CD14-positive monocyte (primary cell): ENCODE measurements at regions not wholly inside any gene's neighbourhood (a gene's known extent, or its start where the extent isn't known, plus 50 kb on each side); places are given as distances from the start of the nearest gene placed in this dataset.

Source experiments
- DNase-seq, 3 donors: peaks; one replicate each; pipeline ENCODE4 v3.0.0-alpha.2; 2011 to 2022
- H2AFZ ChIP-seq: 2 replicates; pipeline ENCODE4 v1.6.0; 2012; ENCODE audit warnings: mild to moderate bottlenecking, low read depth, low read length, inconsistent platforms; ENCODE audit not compliant: insufficient read depth, poor library complexity, severe bottlenecking
- H3K27ac ChIP-seq, 2 donors: 1 replicate in 1 of 2; 2 replicates in 1 of 2; pipeline ENCODE4 v1.5.1; 2012 to 2013; ENCODE audit warnings: low read length in 2 of 2, control low read depth in 1 of 2, inconsistent platforms in 1 of 2, low read depth in 1 of 2, mild to moderate bottlenecking in 1 of 2
- H3K27me3 ChIP-seq, 2 donors: one replicate each; pipeline versions ENCODE4 v1.6.0 to v1.6.1; 2011 to 2013; ENCODE audit warnings: low read length in 2 of 2; ENCODE audit not compliant: control insufficient read depth in 2 of 2, insufficient read depth in 2 of 2
- H3K36me3 ChIP-seq, 2 donors: replicated peaks in 1 of 2; 1 replicate in 1 of 2; 2 replicates in 1 of 2; pipeline versions ENCODE4 v1.5.1 to v1.6.1; 2012 to 2013; ENCODE audit warnings: low read length in 2 of 2, control low read depth in 1 of 2, inconsistent platforms in 1 of 2, mild to moderate bottlenecking in 1 of 2; ENCODE audit not compliant: insufficient read depth in 2 of 2, control insufficient read depth in 1 of 2
- H3K4me1 ChIP-seq, 2 donors: 1 replicate in 1 of 2; 2 replicates in 1 of 2; pipeline versions ENCODE4 v1.5.1 to v1.6.1; 2012 to 2013; ENCODE audit warnings: low read length in 2 of 2, control low read depth in 1 of 2, inconsistent platforms in 1 of 2, mild to moderate bottlenecking in 1 of 2, moderate library complexity in 1 of 2; ENCODE audit not compliant: insufficient read depth in 2 of 2, control insufficient read depth in 1 of 2
- H3K4me2 ChIP-seq: replicated peaks from 2 replicates; pipeline ENCODE3; 2012; ENCODE audit warnings: low read length, moderate library complexity, mild to moderate bottlenecking; ENCODE audit not compliant: poor library complexity, severe bottlenecking; ENCODE audit errors: extremely low read depth
- H3K4me3 ChIP-seq, 3 experiments: fragments of 200-600 bp in 1 of 3; sonication (generic) in 1 of 3; replicated peaks in 1 of 3; 1 replicate in 2 of 3; 2 replicates in 1 of 3; pipeline ENCODE4 v1.5.1; 2011 to 2013; ENCODE audit warnings: low read length in 3 of 3, mild to moderate bottlenecking in 3 of 3, control low read depth in 2 of 3, low read depth in 2 of 3, inconsistent platforms in 1 of 3, moderate library complexity in 1 of 3
- H3K79me2 ChIP-seq: 2 replicates; pipeline ENCODE4 v1.6.0; 2012; ENCODE audit warnings: mild to moderate bottlenecking, control low read depth, inconsistent platforms, low read length, moderate library complexity; ENCODE audit not compliant: insufficient read depth
- H3K9ac ChIP-seq: 2 replicates; pipeline ENCODE4 v1.6.0; 2017; ENCODE audit warnings: low read length, mild to moderate bottlenecking; ENCODE audit not compliant: insufficient read depth, poor library complexity, severe bottlenecking
- H3K9me3 ChIP-seq, 2 donors: replicated peaks in 1 of 2; 1 replicate in 1 of 2; 2 replicates in 1 of 2; pipeline versions ENCODE4 v1.5.1 to v1.6.1; 2012 to 2013; ENCODE audit warnings: low read length in 2 of 2, control low read depth in 1 of 2; ENCODE audit not compliant: control insufficient read depth in 1 of 2, insufficient read depth in 1 of 2
- H4K20me1 ChIP-seq: 2 replicates; pipeline ENCODE4 v1.6.0; 2012; ENCODE audit warnings: mild to moderate bottlenecking, low read length, control low read depth, moderate library complexity; ENCODE audit not compliant: insufficient read depth
- H3K27ac Mint-ChIP-seq, 7 donors: one replicate each; pipeline ENCODE4 v1.8.0; 2020; ENCODE audit warnings: mild to moderate bottlenecking in 7 of 7, mixed read lengths in 7 of 7, moderate library complexity in 6 of 7, inconsistent platforms in 2 of 7
- H3K27me3 Mint-ChIP-seq, 3 donors: one replicate each; pipeline ENCODE4 v1.8.0; 2021 to 2022; ENCODE audit warnings: low read depth in 3 of 3, mild to moderate bottlenecking in 3 of 3, mixed read lengths in 3 of 3, moderate library complexity in 3 of 3, inconsistent platforms in 1 of 3
- H3K36me3 Mint-ChIP-seq, 2 donors: one replicate each; pipeline ENCODE4 v1.8.0; 2020; ENCODE audit warnings: mixed read lengths in 2 of 2, inconsistent platforms in 1 of 2, mild to moderate bottlenecking in 1 of 2
- H3K4me1 Mint-ChIP-seq: one replicate; pipeline ENCODE4 v1.8.0; 2020; ENCODE audit warnings: mild to moderate bottlenecking, mixed read lengths
- H3K4me3 Mint-ChIP-seq, 2 donors: one replicate each; pipeline ENCODE4 v1.8.0; 2020; ENCODE audit warnings: mild to moderate bottlenecking in 2 of 2, mixed read lengths in 2 of 2, moderate library complexity in 1 of 2
- H3K9me3 Mint-ChIP-seq, 7 donors: one replicate each; pipeline ENCODE4 v1.8.0; 2020 to 2022; ENCODE audit warnings: mixed read lengths in 7 of 7, mild to moderate bottlenecking in 6 of 7, moderate library complexity in 6 of 7, inconsistent platforms in 2 of 7
- WGBS: methylation state at CpG from one replicate; pipeline ENCODE4 v1.1.5; 2013; ENCODE audit warnings: missing lambda C conversion rate; ENCODE audit not compliant: insufficient coverage; 5-methylcytosine and 5-hydroxymethylcytosine counted together
- intact Hi-C, 2 donors: fragments of 100-400 bp; cut with micrococcal nuclease; formaldehyde crosslinking; loops; one replicate each; pipeline versions ENCODE4 v1.15.0 to v1.15.1; 2023
- TF ChIP-seq, protein P1 (sequence below): fragments of 200-600 bp; IDR thresholded peaks from one replicate; pipeline ENCODE4 v1.8.0; 2022; ENCODE audit warnings: antibody characterized with exemption, mild to moderate bottlenecking

DNA sequence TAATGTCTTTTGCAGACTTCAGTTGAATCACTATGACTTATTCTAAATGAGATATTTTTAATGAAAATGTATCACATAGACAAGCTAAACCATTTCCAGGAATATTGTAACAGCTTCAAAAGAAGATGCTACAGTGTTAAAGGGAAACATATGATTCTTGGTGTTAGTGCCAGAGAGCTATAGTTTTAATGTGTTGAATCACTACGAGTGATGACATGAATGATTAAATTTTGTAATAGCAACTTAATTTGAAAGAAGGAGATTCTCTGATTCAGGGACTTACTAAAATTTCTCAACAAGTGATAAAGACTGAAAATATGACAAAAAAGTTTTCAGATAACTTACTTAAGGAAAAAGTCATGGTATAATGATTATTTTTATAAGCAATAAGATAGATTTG is 267.3 kb upstream of the SLITRK3 start:
- DNase-seq: no peak
- H3K27me3 ChIP-seq: no peaks in the 10 kb centered on the region
- H2AFZ ChIP-seq: no peak overlapping the region
- Mint-ChIP-seq H3K4me1 (no peaks in the 10 kb centered on the region), H3K9me3 (peaks cover 0 to 7% (median 0%) of the 10 kb centered on the region in 7 donors), H3K4me3 (no peak overlapping the region), H3K27ac (no peak overlapping the region), H3K27me3 (peaks cover 0 to 2% (median 0%) of the 10 kb centered on the region in 3 donors), H3K36me3 (no peaks in the 10 kb centered on the region)
- TF ChIP-seq, protein P1, sequence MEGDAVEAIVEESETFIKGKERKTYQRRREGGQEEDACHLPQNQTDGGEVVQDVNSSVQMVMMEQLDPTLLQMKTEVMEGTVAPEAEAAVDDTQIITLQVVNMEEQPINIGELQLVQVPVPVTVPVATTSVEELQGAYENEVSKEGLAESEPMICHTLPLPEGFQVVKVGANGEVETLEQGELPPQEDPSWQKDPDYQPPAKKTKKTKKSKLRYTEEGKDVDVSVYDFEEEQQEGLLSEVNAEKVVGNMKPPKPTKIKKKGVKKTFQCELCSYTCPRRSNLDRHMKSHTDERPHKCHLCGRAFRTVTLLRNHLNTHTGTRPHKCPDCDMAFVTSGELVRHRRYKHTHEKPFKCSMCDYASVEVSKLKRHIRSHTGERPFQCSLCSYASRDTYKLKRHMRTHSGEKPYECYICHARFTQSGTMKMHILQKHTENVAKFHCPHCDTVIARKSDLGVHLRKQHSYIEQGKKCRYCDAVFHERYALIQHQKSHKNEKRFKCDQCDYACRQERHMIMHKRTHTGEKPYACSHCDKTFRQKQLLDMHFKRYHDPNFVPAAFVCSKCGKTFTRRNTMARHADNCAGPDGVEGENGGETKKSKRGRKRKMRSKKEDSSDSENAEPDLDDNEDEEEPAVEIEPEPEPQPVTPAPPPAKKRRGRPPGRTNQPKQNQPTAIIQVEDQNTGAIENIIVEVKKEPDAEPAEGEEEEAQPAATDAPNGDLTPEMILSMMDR: no peak
- WGBS: no CpG with 5 or more reads among the region's 1 CpG
- H3K27ac ChIP-seq: no peak overlapping the region
- H3K4me1 ChIP-seq: no peaks in the 10 kb centered on the region
- H3K9me3 ChIP-seq: peaks cover 4 to 8% of the 10 kb centered on the region in 2 donors
- H3K79me2 ChIP-seq: no peaks in the 10 kb centered on the region
- H3K36me3 ChIP-seq: no peaks in the 10 kb centered on the region
- intact Hi-C loops: no loop called here
- H3K4me3 ChIP-seq: no peak overlapping the region
- H3K9ac ChIP-seq: no peak overlapping the region
- H3K4me2 ChIP-seq: no peak overlapping the region
- no peaks in the 10 kb centered on the region for H4K20me1 ChIP-seq

DNA sequence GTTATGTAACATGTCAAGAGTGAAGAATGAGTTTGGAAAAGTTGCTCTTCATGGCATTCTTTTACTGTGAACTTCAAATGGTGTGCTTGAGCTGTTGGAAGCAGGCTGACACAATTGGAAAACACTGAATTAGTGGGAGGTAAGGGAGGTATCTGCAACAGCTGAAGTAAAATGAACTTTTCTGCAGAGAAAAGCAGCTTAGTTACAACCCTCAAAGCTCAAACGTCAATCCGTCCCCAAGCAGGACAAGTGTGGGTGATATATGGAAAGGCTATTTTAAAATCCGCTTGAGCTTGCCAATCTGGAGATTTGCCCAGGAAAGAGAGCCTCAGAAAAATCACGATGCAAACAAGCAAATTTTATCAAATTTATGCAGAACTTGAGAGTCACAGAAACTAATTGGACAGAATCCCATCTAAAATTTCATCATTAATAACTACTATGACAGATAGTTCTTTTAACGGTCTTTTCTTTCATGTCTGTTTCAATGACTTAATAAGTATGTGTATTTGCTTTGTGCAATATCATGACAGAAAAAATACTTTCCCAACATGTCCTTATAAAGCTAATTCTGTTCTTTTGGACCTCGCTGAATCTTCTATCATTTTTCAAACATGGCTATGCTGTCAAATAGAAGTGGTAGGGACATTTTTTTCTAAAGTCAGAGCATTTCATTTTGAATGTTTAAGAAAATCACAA is 266.6 kb upstream of the SLITRK3 start:
- Histone ChIP-seq H3K4me3 (no peak overlapping the region), H3K27me3 (no peaks in the 10 kb centered on the region), H3K4me1 (no peaks in the 10 kb centered on the region), H3K36me3 (no peaks in the 10 kb centered on the region), H4K20me1 (no peaks in the 10 kb centered on the region), H3K9me3 (peaks cover 4 to 6% of the 10 kb centered on the region in 2 donors), H2AFZ (no peak overlapping the region), H3K79me2 (no peaks in the 10 kb centered on the region), H3K4me2 (no peak overlapping the region), H3K9ac (no peak overlapping the region), H3K27ac (no peak overlapping the region)
- DNase-seq: no peak
- no peak overlapping the region for H3K4me3 Mint-ChIP-seq
- H3K4me1 Mint-ChIP-seq: no peaks in the 10 kb centered on the region
- peaks cover 0 to 2% (median 0%) of the 10 kb centered on the region in 3 donors for H3K27me3 Mint-ChIP-seq
- H3K27ac Mint-ChIP-seq: no peak overlapping the region
- WGBS: no CpG with 5 or more reads among the region's 6 CpGs
- TF ChIP-seq, protein P1: no peak
- intact Hi-C loops: no loop called here
- H3K9me3 Mint-ChIP-seq: peaks cover 0 to 5% (median 0%) of the 10 kb centered on the region in 7 donors
- H3K36me3 Mint-ChIP-seq: no peaks in the 10 kb centered on the region
